Fibroblast of lung (primary cell): ENCODE measurements at regions not wholly inside any gene's neighbourhood (a gene's known extent, or its start where the extent isn't known, plus 50 kb on each side); places are given as distances from the start of the nearest gene placed in this dataset.

ENCODE experiments used
- DNase-seq, 2 donors: peaks; one replicate each; pipeline versions ENCODE4 v3.0.0 to v3.0.0-alpha.2; 2010; ENCODE audit warnings: low read depth in 2 of 2
- H2AFZ ChIP-seq: 2 replicates; pipeline ENCODE4 v1.5.1; 2012; ENCODE audit warnings: low read length, control low read depth, inconsistent platforms
- H3K27ac ChIP-seq: 2 replicates; pipeline ENCODE4 v1.5.1; 2011; ENCODE audit warnings: low read length, control low read depth; ENCODE audit not compliant: insufficient read depth
- H3K27me3 ChIP-seq: 2 replicates; pipeline ENCODE4 v1.5.1; 2011; ENCODE audit warnings: mild to moderate bottlenecking, low read length; ENCODE audit not compliant: control insufficient read depth, insufficient read depth
- H3K36me3 ChIP-seq: 2 replicates; pipeline ENCODE4 v1.5.1; 2011; ENCODE audit warnings: low read length; ENCODE audit not compliant: control insufficient read depth, insufficient read depth
- H3K4me1 ChIP-seq: 2 replicates; pipeline ENCODE4 v1.5.1; 2011; ENCODE audit warnings: low read length; ENCODE audit not compliant: control insufficient read depth, insufficient read depth; ENCODE audit errors: extremely low read depth
- H3K4me2 ChIP-seq: 2 replicates; pipeline ENCODE4 v1.5.1; 2011; ENCODE audit warnings: low read length, control low read depth; ENCODE audit not compliant: insufficient read depth; ENCODE audit errors: extremely low read depth
- H3K4me3 ChIP-seq, 4 experiments: fragments of 200-600 bp in 1 of 4; sonication (generic) in 1 of 4; replicated peaks in 1 of 4; 2 replicates each; pipeline ENCODE4 v1.5.1; 2011 to 2016; ENCODE audit warnings: low read length in 4 of 4, low read depth in 3 of 4, mild to moderate bottlenecking in 3 of 4, control low read depth in 2 of 4, inconsistent platforms in 1 of 4, mixed read lengths in 1 of 4; ENCODE audit not compliant: insufficient read depth in 1 of 4; ENCODE audit errors: control extremely low read depth in 1 of 4
- H3K79me2 ChIP-seq: 2 replicates; pipeline ENCODE4 v1.5.1; 2012; ENCODE audit warnings: mild to moderate bottlenecking, low read length, inconsistent platforms; ENCODE audit not compliant: control insufficient read depth, insufficient read depth
- H3K9ac ChIP-seq: 2 replicates; pipeline ENCODE4 v1.5.1; 2011; ENCODE audit warnings: mild to moderate bottlenecking, low read length, control low read depth; ENCODE audit not compliant: insufficient read depth
- H3K9me3 ChIP-seq: 2 replicates; pipeline ENCODE4 v1.5.1; 2012; ENCODE audit warnings: low read depth, low read length; ENCODE audit not compliant: control insufficient read depth, insufficient read depth
- H4K20me1 ChIP-seq: 2 replicates; pipeline ENCODE4 v1.5.1; 2011; ENCODE audit warnings: low read length; ENCODE audit not compliant: control insufficient read depth, insufficient read depth; ENCODE audit errors: extremely low read depth
- EZH2 ChIP-seq: IDR thresholded peaks from 2 replicates; pipeline ENCODE4 v1.5.1; 2012; ENCODE audit warnings: low read length, control low read depth, mild to moderate bottlenecking; ENCODE audit errors: missing control alignments
- TF ChIP-seq, protein P1 (sequence below), 2 donors: IDR thresholded peaks in 1 of 2; conservative IDR thresholded peaks in 1 of 2; 1 replicate in 1 of 2; 2 replicates in 1 of 2; pipeline ENCODE4 v1.5.1; 2011 to 2012; ENCODE audit warnings: low read length in 2 of 2, control low read depth in 1 of 2, inconsistent platforms in 1 of 2, low read depth in 1 of 2, mild to moderate bottlenecking in 1 of 2

DNA sequence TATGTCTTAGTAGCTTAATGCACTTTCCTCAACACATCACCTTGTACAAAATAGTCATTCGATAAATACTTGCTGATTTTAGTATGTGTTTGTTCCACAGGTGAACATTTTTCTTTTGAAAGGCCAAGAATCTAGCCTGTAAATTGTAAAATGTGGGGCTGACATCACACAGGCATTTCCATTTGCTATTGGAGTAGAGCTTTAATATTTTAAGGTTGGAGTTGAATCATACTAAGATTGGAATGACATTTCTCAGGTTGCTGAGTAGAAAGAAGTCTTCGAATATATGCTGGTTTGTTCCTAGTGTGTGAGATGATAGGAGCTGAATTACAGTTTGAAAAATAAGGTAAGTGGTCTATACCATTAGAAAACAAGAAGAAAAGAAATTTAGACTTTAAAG is 112.3 kb upstream of the FRY start:
- no peak overlapping the region for H3K4me2 ChIP-seq
- H3K9me3 ChIP-seq, result no peaks in the 10 kb centered on the region
- DNase-seq, result no peak
- no peak for TF ChIP-seq EZH2
- TF ChIP-seq, protein P1, sequence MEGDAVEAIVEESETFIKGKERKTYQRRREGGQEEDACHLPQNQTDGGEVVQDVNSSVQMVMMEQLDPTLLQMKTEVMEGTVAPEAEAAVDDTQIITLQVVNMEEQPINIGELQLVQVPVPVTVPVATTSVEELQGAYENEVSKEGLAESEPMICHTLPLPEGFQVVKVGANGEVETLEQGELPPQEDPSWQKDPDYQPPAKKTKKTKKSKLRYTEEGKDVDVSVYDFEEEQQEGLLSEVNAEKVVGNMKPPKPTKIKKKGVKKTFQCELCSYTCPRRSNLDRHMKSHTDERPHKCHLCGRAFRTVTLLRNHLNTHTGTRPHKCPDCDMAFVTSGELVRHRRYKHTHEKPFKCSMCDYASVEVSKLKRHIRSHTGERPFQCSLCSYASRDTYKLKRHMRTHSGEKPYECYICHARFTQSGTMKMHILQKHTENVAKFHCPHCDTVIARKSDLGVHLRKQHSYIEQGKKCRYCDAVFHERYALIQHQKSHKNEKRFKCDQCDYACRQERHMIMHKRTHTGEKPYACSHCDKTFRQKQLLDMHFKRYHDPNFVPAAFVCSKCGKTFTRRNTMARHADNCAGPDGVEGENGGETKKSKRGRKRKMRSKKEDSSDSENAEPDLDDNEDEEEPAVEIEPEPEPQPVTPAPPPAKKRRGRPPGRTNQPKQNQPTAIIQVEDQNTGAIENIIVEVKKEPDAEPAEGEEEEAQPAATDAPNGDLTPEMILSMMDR (conservative IDR thresholded peaks at IDR 0.05 in 1 of 2, IDR thresholded peaks at IDR 0.05 in 1 of 2; ENCODE audit: low read depth in 1 of 2, low read length in 2 of 2), result no peak
- H3K27me3 ChIP-seq, result no peaks in the 10 kb centered on the region
- no peak overlapping the region for H3K9ac ChIP-seq
- no peaks in the 10 kb centered on the region for H3K36me3 ChIP-seq
- no peak overlapping the region for H2AFZ ChIP-seq
- no peak overlapping the region for H3K27ac ChIP-seq
- H3K4me1 ChIP-seq, result no peaks in the 10 kb centered on the region
- H3K4me3 ChIP-seq, result no peak overlapping the region
- H3K79me2 ChIP-seq, result no peaks in the 10 kb centered on the region
- no peaks in the 10 kb centered on the region for H4K20me1 ChIP-seq

DNA sequence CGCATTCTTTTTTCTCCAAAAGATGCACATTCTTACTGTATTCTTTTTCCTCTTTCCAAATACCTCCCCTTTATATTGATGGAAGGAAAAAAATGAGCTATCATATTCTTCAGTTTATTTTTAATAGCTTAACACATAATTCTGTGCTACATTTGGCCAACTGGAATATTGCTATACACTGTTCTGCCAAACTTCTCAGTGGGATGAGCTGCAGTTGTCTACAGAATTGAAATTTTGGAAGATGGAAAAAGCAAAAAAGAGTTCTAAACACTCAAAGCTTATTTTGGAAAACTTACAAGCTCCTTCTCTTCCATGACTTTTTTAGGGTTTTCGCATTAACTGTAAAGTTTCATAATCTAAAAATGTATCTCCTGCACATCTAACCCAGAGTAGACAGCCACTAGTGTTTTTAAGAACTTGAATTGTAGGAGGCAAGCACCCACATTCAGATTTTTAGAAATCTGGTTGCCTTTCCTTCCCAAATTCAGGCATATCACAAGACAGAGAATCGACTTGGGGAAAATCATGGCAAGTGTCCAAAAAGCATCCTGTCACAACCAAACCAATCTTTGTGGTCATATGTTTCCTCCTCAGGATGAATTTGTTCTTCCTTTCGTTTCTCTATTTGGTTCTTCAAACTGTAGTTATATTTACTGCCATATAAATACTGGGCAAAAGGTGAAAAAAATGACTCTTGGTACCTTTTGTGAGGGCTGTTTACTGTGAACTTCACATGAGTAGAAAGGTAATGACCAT is 111.4 kb upstream of the FRY start:
- no peak for TF ChIP-seq EZH2
- TF ChIP-seq, protein P1 (conservative IDR thresholded peaks at IDR 0.05 in 1 of 2, IDR thresholded peaks at IDR 0.05 in 1 of 2; ENCODE audit: low read depth in 1 of 2, low read length in 2 of 2), result no peak
- DNase-seq, result peak in 1 of 2 donors; percentile 28

GRCh38 chr13:31920727-31921100 is 110.9 kb upstream of the FRY start:
- Histone ChIP-seq H4K20me1 (no peaks in the 10 kb centered on the region), H3K27ac (no peak overlapping the region), H3K4me1 (no peaks in the 10 kb centered on the region), H3K36me3 (no peaks in the 10 kb centered on the region), H3K9me3 (no peaks in the 10 kb centered on the region), H3K79me2 (no peaks in the 10 kb centered on the region), H3K4me3 (no peak overlapping the region), H3K4me2 (peak overlapping the region; percentile 15), H2AFZ (no peak overlapping the region), H3K27me3 (no peaks in the 10 kb centered on the region), H3K9ac (no peak overlapping the region)
- TF ChIP-seq EZH2, result no peak
- TF ChIP-seq, protein P1 (conservative IDR thresholded peaks at IDR 0.05 in 1 of 2, IDR thresholded peaks at IDR 0.05 in 1 of 2; ENCODE audit: low read depth in 1 of 2, low read length in 2 of 2), result no peak
- no peak for DNase-seq

More for the DNA sequence above, 111.4 kb upstream of the FRY start:
- no peaks in the 10 kb centered on the region for H3K4me1 ChIP-seq
- H3K79me2 ChIP-seq, result no peaks in the 10 kb centered on the region
- H4K20me1 ChIP-seq, result no peaks in the 10 kb centered on the region
- no peak overlapping the region for H3K4me3 ChIP-seq
- no peak overlapping the region for H3K27ac ChIP-seq
- no peak overlapping the region for H2AFZ ChIP-seq
- H3K36me3 ChIP-seq, result no peaks in the 10 kb centered on the region
- peak overlapping the region; percentile 15 for H3K4me2 ChIP-seq
- no peaks in the 10 kb centered on the region for H3K27me3 ChIP-seq
- H3K9me3 ChIP-seq, result no peaks in the 10 kb centered on the region
- H3K9ac ChIP-seq, result no peak overlapping the region
